Hematopoietic multipotent progenitor cell treated with erythropoietin and hydrocortisone succinate and interleukin-3 and kit ligand, for 8 days (in vitro differentiated cells): ENCODE measurements at regions not wholly inside any gene's neighbourhood (a gene's known extent, or its start where the extent isn't known, plus 50 kb on each side); places are given as distances from the start of the nearest gene placed in this dataset.

ENCODE experiments used
- DNase-seq: peaks from one replicate; pipeline ENCODE4 v3.0.0-alpha.2; 2015

DNA sequence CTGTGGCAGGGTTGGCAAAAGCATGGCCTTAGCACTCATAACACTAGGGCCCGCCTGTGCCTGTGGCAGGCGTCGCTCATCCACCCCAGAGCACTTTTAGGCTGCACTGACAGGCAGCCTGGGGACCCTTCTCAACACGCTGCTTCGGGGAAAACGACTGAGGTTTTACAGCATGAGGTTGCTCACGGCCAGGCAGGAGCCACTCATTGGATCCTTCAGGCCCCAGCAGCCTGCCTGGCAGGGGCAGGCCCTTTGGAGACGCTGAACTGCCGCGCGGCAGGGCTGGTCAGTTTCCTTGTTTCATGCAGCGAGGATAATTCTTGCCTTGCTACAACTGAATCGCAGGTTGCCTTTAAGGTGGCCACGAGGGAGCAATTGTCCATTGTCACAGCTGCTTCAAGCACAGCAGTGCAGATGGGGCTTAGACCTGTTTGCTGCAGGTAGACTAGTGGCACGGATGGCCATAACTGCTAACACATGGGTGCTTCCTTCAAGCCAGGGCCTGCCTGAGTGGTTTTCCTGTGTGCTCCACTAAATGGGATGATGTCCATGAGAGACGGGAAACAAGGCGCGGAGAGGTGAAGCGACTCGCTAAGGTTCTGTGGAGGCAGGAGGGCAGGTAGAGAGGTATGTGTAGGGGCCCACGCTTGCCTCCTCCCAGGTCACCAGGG lies 49.9 kb upstream of the HS6ST1 start:
- no peak for DNase-seq

DNA sequence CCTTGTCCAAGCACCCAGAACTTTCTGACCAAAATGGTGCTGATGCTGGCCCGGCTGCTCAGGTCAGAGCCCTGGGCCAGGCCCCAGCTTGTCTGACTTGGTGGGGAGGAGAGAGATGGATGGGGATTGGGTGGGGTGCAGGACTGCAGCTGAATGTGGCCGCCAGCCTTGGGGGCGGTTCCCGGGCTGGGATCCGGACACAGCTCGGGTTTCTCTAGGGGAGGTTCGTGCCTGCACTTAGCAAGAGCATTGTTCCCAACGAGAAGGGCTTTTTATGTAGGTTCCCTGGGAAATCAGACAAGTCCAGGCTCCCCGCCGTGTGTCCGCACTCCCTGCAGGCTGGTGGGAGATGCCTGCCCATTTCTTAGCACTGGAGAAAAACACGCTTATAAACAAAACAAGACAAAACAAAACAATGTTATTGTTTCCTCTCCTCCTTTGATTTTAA lies 50.5 kb upstream of the HS6ST1 start:
- DNase-seq = no peak

DNA sequence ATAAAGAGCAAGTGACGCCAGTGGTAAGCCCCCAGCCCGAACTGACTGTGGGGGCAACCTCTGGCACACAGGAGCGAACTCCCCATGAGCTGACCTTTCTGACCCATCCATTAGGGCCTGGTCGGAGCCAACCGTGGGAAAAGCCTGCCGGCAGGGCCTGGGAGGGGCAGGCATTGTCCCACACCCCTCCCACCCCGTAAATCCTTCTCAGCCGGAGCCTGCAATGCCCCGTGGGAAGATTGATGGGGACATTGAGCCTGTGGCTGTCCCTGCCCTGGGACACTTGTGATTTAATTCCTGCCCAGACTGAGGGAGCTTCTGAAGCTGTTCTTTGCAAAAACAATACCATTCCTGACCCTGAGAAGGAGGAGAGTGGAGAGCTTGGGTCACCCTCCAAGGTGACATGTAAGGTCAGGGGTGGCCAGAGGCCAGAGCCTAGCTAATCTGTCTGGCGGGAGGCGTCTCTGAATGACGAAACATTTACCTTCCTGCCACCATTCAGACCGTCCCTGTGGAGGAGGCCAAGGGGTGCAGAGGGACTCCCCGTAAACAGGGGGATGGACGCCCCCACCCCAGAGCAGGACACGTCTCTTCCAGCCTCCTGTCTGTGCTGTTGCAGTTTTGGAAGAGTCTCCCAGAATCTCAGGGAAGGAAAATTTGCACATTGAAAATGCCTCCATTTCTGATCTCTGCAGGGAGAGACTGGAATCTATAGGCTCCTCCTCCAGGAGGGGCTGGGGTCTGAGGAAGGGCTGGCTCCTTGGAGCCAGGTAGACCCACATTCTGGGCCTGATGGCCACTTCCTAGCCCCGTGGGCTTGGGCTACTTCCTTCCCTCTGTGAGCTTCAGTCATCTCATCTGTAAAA lies 51.2 kb upstream of the HS6ST1 start:
- DNase-seq = no peak

DNA sequence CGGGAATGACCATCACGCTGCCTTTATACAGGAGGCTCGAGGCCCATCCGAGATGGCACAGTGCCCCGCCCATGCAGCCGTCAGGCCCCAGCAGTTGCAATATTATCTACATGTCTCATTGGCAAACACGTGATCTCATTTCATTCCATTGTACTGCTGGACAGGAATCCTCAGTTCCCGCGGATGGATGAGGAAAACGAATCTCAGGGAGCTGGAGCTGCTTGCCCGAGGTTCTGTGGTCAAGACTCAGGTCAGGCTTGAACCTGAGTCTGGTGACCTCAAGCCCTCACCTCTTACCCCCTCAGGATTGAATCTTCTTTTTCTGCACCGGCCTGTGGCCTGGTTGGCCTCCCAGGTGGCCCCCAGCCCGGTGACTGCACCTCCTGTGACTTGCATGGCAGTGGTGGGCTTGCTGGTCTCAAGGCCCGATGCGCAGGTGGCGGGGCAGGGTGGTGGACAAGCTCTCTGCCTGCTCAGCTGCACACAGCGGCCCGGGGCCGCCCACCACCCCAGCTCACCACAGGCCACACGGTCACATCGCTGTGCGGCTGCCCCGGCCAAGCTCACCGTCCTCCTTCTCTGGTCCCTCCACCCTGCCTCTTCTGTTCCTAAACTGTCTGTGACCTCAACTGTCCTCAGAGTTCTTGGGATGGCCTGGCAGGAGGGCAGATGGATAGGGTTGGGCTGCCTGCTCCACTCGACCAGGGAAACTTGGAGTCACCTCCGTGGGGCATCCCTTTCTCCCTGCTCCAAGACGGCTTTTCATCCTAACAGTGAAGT lies 52.0 kb upstream of the HS6ST1 start:
- no peak for DNase-seq

DNA sequence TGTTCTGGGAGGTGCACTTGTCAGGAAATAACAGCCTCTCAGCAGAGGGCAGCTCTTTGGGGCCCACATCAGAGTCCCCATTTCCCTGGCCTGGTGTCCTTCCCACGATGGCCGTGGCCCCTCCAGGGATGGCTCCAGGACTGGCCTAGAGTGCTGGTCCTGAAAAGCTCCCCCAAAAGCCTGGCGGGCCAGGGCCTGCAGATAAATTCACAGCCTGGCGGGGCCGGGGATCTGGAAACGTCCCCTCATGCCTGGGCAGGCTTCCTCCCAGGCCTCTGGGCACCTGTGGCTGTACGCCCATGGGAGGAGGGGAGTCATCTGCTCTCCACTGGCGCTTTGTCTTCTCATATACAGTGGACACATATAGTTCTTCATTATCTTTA lies 52.6 kb upstream of the HS6ST1 start:
- DNase-seq = no peak

DNA sequence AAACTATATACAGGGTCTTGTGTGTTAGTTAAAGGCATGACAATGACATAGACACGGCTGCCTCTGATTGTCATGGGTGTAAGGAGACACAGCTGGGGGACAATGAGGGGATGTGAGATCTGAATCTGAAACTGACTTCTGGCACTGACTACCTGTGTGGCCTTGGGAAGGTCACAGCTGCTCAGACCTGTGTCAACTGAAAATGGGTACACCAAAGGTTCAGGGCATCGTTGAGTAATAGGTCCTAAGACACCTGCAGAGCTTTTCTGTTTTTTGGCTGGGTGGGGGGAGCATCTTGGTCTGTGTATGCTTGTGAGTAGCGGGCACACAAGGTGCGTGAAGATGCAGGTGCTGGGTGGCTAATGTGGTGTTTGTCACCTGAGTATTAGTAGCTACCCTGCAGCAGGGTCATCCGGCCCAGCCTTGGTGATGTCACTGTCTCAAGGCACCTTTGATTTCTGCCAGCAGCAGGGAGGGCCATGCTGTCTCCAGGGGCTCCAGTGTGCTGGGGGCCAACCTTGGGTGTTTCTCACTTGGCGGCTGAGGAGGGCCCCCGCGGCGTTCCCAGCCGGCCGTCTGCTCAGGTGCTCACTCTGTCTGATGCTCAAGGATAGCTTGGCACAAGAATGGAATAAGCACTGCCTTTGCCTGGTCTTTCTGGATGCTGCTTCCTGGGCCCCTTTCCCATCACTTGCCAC lies 53.1 kb upstream of the HS6ST1 start:
- no peak for DNase-seq

DNA sequence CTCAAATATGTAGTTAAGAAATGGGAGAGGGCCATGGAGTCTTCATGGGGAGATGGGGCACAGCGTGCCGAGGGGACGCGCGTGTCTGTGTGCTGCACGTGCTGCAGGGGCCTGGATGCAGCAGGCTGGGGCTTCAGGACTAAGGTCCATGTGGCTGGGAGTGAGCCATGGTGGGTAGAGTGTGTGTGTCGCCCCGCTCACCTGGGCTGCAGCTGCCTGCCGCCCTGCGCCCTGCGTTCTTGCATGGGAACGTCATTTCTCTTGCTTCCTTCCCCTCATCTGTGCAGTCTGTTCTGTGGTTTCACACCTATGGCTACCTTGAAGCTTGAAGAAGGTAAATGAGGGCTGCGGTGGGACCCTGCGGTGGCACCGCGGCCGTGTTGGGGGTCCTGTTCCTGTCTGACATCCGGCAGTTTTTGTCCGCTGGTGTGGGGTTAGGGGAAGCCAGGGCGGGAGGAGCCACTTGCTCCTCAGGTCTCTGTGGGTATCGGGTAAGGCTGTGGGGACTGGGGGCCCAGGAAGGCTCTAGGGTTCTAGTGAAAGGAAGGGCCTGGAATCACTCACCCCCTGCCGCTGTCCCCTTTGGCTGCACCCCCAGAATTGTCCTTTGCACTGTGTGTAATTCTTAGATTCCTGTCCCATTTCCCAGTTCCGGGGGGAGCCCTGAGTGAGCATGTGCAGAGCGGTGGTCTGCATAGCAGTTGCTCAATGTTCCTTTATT lies 54.1 kb upstream of the HS6ST1 start:
- DNase-seq = no peak

DNA sequence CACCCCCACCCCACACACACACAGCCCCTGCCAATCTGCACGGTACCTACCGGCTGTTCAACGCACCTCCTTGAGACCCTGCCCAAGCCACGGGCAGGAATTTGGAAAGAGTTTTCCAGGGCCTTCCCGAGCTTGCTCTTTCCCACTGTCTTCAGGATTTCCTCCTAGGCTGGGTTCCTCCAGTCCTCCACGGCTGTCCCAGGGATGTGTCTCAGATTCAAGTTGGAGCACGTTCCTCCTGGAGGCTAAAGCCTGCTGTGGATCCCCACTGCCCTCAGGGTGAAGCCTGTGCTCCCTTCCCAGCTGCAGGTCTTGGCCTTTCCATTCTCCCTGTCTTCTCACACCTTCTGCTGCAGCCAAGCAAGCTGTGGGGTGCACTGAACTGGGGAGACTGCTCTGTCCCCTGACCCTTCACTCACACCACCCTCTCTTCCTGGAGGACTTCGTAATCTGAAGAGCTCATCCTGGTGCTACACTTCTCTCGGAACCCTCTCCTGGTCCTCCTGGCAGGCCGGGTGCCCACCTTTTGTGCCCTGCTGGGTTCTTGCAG lies 54.9 kb upstream of the HS6ST1 start:
- DNase-seq = no peak

DNA sequence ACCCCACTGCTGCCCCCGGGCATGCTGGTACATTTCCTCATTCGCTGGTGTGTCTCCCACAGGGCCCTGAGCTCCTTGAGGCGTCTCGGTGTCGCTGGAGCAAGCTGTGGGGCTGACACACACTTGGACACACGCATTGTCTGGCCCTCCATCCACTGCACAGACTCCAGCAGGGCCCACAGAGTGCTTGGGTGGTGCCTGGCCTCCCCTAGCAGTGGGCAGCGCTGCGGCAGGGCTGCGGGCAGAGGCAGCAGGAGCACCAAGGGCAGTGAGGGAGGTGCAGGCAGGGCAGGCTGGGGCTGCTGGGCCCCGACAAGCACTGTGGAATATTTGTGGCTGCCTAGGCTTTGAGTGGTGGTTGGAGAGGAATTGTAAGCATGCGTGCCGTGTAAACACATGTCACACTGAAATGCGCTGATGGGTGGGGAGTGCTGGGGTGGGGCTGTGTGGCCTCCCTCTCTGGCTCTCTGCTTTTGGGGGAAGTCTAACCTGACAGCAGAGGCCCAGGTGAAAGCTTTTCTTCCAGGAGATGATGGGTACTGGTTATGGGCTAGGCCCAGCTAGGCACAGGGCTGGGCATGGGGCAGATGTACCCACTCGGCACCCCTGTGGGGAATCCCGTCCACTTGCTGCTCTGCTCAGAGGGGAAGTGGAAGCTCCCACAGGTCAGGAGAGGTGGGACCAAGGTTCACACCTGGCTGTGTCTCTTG lies 55.5 kb upstream of the HS6ST1 start:
- DNase-seq = no peak

DNA sequence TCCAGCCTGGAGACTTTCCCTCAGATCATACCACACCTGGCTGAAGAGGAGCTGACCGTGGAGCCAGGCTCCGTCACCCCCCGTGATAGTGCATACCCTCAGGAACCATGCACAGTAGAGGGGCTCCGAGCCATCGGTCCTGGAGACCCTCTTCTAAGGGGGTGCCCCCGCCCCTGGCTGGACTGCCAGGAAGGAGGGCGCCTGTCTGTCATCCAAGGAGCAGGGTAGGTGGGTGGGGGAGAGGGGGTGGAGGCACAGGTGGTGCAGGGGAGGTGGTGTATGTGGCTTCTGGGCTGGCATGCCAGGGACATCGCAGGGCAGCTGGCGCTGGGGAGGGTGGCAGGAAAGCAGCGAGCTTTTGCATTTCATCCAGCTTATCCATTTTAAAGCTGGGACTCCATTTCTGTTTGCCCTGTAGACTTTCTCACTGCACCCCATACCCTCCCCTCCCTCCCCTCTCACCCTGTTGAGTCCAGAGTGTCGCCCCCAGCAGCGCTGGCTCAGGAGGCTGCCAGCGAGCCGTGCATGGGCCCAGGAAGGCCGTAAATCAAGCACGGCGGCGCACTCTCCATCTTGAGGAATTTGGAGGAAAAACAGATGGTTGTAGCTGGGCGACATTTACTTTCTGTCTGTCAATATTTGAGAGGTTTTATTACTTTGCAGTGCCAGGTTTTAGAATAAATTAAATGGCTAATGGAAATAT lies 56.2 kb upstream of the HS6ST1 start:
- DNase-seq = no peak

DNA sequence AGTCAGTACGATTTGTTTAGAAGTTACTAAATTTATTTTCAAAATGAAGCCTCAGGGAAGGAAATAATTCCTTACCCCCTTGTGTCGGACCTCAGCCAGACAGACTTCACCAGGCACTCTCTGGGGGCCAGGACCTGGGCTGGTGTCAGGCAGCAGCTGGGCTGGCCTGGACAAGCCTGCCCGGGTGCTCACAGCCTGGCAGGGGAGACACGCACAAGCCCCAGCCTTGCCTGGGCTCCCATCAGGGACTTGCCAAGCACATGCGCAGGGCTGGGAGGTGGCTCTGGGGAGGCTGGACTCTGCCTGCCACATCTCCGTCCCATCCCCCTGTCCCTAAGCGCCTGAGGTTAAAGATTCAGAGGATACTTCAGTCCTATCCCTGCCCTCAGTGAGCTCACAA lies 56.8 kb upstream of the HS6ST1 start:
- DNase-seq = no peak

DNA sequence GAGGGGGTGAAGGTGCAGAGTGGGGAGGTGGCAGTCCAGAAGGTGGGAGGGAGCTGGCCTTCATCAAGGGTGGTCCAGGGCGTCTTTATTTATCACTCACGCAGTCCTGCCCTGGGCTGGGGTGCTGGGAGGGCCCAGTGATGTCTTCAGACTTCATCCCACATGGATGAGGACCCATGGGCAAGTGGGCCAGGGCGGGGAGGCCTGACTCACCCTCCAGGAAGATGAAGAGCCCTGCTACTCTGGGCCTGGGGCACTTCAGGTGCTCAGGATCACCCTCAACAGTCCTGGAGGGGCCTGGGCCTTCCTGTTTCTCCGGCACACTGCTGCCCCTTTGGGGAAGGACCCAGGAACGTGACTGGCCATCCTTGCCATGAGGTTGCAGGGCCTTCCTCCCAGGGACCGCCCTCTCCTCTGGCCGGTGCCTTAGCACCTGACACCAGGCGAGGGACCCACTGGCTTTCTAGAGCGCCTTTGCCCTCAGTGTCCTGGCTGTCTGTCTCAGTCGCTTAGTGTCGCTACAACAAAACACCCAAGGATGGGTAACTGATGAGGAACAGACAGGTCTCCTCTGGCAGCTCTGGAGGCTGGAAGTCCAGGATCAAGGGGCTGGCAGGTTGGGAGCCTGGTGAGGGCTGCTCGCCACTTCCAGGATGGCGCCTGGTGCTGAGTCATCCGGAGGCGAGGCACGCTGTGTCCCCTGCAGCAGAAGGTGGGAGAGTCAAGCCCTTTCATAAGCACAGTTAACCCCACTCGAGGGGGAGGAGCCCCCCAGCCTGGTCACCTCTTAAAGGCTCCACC lies 57.8 kb upstream of the HS6ST1 start:
- no peak for DNase-seq

DNA sequence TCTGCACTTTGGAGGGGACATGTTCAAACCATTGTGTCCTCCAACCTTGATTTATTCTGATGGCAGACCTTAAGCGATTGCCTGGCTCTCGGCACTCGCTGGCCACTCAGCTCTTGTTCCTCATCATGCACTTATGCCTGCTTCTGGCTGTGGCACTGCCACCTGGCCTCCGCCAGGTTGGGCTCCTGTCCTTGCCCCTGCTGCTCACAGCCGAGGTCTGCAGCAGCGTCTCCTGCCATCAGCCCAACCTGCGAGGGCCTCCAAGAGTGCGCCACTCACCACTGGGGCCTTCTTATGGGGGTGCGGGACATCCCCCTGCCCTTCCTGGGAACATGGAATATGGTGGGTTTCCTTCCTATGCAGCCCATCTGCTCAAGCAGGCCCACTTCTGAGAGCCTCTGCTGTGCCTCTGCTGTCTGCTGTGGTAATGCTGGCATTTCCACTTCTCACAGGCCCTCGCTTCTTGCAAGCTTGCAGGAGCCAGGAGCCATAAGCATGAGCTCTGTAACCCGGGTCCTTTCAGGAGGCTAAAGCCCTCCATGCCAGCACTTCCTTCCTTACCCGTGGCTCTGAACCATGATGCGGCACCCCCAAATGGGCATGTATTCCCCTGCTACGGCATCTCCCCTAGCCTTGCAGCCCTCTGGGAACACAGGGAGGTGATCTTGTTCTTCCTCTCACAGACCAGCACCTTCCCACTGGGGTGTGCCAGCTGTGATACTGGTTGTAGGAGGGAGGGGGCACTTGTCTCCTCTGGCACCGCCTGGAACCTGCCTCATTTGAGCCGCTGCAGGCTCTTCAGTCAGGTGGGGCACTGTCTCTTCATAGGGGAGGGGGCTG lies 58.6 kb upstream of the HS6ST1 start:
- no peak for DNase-seq

DNA sequence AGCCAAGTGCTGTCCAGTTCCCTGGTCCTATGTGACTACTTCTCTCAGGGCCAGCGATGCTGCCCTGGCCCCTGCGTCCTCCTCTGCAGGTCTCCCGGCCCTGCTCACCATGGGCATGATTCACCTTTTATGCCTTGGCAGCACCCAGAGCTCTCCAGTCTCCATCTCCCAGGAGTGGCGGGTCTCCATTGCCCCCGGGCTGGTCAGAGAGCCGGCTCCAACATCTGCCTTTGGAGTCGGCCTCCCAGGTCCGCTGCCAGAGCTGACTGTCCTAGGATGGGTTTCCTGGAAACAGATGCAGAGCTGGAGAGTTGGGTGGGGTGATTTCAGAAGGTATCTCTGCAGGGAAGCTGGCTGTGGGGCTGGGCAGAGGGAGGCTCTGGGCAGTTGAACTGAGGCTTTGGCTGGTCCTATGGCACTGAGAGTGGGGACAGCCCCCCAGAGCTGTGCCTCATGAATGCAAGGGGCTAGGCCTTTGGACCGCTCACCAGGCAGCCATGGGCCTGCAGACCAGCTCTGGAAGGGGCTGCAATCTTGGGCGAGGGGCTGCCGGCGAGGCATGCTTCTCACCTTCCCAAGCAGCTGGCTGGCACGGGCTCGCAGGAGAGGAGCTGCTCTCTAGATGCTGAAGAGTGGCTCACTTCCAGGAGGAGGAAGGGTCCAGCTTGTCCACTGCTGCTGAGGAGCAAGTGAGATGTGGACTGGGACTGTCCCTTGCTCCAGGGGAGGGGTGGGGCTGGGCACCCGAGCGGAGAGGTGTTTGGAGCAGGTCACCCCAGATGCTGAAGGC lies 59.8 kb upstream of the HS6ST1 start:
- DNase-seq = no peak

DNA sequence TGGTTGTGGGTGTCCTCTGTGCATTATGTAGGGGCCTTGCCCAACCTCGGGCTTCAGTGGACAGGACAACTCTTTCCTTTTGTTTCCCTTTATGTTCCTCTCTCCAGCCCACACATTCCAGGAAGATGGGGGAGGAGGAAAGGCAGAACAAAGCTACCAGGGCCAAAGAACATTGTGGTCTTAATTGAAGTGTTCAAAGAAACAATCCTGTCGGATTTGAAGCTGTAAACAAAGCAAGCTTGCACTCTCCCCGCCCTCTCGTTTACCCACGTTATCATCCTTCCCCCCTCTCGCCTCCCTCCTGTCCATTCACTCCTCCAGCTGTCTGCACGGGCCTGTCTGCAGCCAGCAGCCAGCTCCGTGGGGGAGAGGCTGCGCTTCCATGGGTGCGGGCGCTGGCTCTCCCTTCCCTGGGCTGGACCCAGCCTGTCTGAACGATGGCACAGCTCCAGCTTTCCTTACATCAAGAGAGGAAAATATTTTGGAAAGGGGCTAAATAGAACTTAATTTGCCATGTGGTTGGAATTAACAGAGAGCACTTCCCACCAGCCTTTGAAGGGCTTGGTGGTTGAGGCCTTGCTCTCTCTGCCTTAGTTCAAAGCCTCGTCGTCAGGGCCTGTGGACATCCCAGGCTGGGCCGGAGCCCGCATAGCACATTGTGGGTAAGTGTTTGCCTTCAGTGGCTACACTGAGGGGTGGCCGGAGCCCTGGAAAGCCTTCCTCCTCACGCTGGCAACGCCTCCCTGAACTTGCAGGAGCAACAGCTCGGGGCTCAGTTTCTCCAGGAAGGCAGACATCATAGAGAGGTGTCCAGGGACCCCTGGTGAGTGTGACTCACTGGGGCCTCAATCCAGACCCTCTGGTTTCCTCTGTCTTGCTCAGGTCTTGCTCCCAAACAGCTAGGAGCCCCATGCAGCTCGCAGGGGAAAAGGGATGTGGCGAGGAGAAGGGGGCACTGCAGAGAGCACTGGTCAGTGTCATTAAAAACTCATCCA lies 60.6 kb upstream of the HS6ST1 start:
- no peak for DNase-seq

DNA sequence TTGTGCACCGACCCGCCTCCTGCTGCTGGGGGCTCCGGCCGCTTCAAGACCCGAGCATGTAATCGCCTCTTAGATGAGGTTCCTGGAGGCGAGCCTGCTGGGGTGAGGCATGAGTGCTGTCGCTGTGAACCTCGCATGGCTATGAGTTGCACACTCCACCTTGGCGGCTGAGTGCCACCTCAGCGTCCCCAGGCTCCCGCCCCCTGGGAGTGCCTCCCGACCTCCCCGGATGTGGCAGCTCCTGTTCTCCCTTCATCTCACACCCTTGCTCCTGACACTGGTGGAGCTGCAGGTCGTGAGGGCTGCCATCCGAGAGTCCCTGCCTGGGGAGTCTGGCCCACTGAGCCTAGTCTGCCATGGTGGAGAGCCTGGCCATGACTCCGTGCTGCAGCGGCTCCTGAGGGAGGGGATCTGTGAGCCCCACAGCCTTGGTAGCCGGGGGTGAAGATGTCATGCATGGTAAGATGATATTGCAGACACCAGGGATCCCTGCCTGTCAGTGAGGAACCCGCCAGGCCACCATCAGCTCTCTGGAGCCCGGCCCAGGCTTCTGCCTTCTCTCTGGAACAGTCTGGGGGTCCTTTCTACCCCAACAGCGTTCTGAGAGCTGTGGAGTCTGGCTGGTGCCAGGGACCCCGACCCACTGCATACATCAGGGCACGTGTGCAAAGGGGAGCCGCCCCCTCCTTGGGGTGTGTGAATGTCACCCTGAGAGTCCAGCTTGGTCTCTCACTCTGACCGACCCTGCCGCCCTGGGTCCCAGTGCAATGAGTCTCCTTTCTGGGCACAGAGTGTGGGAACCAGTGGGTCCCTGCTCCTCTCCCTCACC lies 61.6 kb upstream of the HS6ST1 start:
- DNase-seq = no peak
